Lower leg skin (tissue), 4 donors: ENCODE measurements at regions not wholly inside any gene's neighbourhood (a gene's known extent, or its start where the extent isn't known, plus 50 kb on each side); places are given as distances from the start of the nearest gene placed in this dataset.
A peak's percentile ranks its signal among the peaks of the same experiment; 100 is the strongest.
"Not testable (repeated sequence)": the region's sequence is repeated elsewhere in the genome, so short reads cannot be mapped to it uniquely, and the experiment has no call there.

Source experiments
- DNase-seq, 2 donors: peaks; one replicate each; pipeline ENCODE4 v3.0.0-alpha.2; 2019; ENCODE audit warnings: low spot score in 2 of 2
- H3K4me3 ChIP-seq: fragments of 200-600 bp; sonication (generic); 2 replicates; pipeline ENCODE4 v1.5.1; 2017; ENCODE audit warnings: mild to moderate bottlenecking, low read depth; ENCODE audit not compliant: poor library complexity, severe bottlenecking
- POLR2A ChIP-seq, 2 donors: fragments of 450-650 bp; IDR thresholded peaks; one replicate each; pipeline ENCODE4 v1.6.1; 2016 to 2017; ENCODE audit warnings: antibody characterized with exemption in 2 of 2, mild to moderate bottlenecking in 1 of 2, moderate library complexity in 1 of 2
- WGBS, 2 donors: methylation state at CpG; one replicate each; pipeline ENCODE4 v1.1.5; 2018; 5-methylcytosine and 5-hydroxymethylcytosine counted together
- intact Hi-C: fragments of 100-400 bp; cut with DNase I; formaldehyde crosslinking; loops from one replicate; pipeline ENCODE4 v1.15.0; 2023; ENCODE audit warnings: low total_unique reads
- TF ChIP-seq, protein P1 (sequence below), 3 donors: fragments of 450-650 bp; IDR thresholded peaks; one replicate each; pipeline ENCODE4 v1.5.1; 2016; ENCODE audit warnings: antibody characterized with exemption in 3 of 3, mild to moderate bottlenecking in 3 of 3, moderate library complexity in 2 of 3

DNA sequence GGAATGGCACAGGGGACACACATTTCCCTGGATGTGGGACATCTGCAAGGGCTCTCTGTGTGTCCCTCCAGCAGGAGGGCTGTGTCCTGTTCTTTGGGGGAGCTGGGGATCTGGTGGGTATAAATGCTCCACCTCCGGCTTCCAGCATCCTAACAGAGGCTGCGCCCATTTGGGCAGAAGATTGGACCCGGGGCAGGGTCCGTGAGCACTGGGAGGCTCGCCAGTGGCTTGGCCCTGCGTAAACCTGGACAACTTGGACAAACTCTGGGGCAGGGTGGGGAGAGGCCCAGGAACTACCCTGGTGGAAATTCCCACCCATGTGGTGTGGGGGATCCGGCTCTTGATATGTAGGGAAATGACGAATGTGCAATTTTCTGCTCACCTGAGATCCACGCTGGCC lies 80.9 kb downstream of the GADD45G start:
- 84 to 88% methylated on average over 9 of the region's 9 CpGs for WGBS, 2 donors
- intact Hi-C loops, result no loop called here
- H3K4me3 ChIP-seq, result no peak overlapping the region
- no peak for DNase-seq
- TF ChIP-seq POLR2A (IDR thresholded peaks at IDR 0.05), result no peak

DNA sequence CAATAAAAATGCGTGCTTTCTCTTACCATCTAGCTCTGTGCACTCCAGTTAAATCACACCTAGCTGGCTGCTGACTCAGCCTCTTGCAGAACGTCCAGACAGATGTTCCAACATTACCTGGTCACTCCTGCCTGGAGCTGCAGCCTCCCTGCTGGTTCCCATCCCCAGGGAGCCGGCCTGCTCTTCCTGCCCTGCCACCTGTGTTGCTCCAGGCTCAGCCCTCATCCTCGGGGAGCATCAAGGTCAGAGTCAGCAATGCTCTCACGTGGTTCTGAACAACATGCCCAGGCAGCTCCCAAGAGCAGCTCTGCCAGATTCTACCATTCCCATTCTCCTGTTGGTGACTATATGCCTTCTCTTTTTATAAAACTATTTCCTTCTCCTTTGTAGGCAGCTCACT lies 81.3 kb downstream of the GADD45G start:
- H3K4me3 ChIP-seq, result no peak overlapping the region
- DNase-seq, result peak in 1 of 2 donors; percentile 55
- intact Hi-C loops, result no loop called here
- TF ChIP-seq POLR2A (IDR thresholded peaks at IDR 0.05), result no peak
- TF ChIP-seq, protein P1, sequence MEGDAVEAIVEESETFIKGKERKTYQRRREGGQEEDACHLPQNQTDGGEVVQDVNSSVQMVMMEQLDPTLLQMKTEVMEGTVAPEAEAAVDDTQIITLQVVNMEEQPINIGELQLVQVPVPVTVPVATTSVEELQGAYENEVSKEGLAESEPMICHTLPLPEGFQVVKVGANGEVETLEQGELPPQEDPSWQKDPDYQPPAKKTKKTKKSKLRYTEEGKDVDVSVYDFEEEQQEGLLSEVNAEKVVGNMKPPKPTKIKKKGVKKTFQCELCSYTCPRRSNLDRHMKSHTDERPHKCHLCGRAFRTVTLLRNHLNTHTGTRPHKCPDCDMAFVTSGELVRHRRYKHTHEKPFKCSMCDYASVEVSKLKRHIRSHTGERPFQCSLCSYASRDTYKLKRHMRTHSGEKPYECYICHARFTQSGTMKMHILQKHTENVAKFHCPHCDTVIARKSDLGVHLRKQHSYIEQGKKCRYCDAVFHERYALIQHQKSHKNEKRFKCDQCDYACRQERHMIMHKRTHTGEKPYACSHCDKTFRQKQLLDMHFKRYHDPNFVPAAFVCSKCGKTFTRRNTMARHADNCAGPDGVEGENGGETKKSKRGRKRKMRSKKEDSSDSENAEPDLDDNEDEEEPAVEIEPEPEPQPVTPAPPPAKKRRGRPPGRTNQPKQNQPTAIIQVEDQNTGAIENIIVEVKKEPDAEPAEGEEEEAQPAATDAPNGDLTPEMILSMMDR (IDR thresholded peaks at IDR 0.05), result no peak
- 40 to 50% methylated on average over 5 of the region's 5 CpGs for WGBS, 2 donors

DNA sequence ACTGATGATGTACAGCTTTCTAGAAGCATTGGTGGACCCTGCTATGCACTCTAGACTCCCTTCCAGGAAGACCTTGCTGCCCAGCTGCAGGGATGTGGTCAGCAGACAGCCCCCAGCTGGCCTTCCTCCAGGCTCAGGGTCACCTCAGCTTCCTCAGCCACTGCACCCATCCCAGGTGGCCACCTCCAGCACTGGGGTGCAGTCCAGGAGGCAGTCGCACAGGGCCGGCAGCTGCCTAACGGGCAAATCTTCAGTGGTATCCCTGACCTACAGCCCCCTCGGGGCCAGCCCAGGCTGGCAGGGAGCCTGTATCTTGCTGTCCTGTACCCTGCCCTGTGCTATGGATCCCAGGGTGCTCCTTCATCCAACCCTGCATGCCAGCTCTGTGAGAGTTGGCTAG lies 81.8 kb downstream of the GADD45G start:
- DNase-seq, result no peak
- no peak for TF ChIP-seq POLR2A (IDR thresholded peaks at IDR 0.05)
- TF ChIP-seq, protein P1 (IDR thresholded peaks at IDR 0.05), result no peak
- no peak overlapping the region for H3K4me3 ChIP-seq
- WGBS, 2 donors, result 97 to 100% methylated on average over 1 to 4 of the region's 4 CpGs
- intact Hi-C loops, result no loop called here

DNA sequence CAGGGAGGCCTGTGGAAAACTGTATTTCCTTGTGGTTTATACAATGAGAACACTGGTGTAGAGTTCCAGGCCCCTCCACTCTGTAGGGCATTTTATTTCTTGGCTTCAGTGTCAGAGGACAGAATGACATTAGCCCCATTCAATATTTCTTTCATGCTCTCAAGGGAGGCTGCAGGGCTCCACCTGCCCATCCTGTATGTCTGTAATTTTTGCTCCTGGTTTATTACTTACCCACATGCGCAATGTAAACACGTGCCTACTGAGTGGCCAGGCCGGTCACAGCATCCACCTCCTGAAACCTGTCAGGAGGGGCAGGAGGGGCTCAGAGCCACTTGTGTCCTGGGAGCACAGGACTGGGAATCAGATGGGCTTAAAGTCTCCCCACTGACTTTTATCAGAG lies 82.4 kb downstream of the GADD45G start:
- TF ChIP-seq POLR2A (IDR thresholded peaks at IDR 0.05), result no peak
- TF ChIP-seq, protein P1 (IDR thresholded peaks at IDR 0.05), result no peak
- no peak overlapping the region for H3K4me3 ChIP-seq
- intact Hi-C loops, result no loop called here
- DNase-seq, result no peak
- 96 to 97% methylated on average over 3 of the region's 3 CpGs for WGBS, 2 donors

DNA sequence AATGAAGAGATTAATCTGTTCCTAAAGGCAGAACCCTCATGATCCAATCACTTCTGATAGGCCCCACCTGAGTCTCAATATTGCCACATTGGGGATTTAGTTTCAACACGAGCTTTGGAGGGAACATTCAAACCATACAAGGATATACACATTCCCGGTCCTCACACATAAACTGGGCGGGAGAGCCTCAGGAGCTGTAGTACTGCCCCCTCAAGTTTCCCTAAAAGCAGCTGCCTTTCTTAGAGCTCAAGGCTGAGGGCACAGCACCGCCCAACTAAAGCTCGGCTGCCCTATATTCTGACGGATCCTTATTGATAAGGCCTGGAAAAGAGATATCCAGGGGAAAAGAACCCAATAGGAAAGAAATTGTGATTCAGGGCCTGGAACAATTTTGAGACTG lies 83.0 kb downstream of the GADD45G start:
- no peak overlapping the region for H3K4me3 ChIP-seq
- TF ChIP-seq, protein P1 (IDR thresholded peaks at IDR 0.05), result no peak
- no peak for TF ChIP-seq POLR2A (IDR thresholded peaks at IDR 0.05)
- DNase-seq, result no peak
- 96 to 97% methylated on average over 6 of the region's 6 CpGs for WGBS, 2 donors
- intact Hi-C loops, result no loop called here

DNA sequence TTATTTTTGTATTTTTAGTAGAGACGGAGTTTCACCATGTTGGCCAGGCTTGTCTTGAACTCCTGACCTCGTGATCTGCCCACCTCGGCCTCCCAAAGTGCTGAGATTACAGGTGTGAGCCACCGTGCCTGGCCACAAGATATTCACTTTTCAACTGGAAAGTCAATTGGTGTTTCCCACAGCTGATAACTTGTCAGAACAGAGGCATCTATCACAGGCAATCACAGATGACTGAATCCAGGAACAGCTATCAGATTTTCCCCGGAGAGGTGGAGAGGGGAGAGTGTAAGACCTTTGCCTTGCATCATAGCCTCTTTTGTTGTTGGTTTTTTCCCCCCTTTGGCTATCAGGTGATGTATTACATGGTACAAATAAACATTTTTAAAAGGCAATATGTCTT lies 84.5 kb downstream of the GADD45G start:
- WGBS, 2 donors, result 81 to 89% methylated on average over 5 of the region's 5 CpGs
- H3K4me3 ChIP-seq, DNase-seq, intact Hi-C loops: not testable (repeated sequence)

DNA sequence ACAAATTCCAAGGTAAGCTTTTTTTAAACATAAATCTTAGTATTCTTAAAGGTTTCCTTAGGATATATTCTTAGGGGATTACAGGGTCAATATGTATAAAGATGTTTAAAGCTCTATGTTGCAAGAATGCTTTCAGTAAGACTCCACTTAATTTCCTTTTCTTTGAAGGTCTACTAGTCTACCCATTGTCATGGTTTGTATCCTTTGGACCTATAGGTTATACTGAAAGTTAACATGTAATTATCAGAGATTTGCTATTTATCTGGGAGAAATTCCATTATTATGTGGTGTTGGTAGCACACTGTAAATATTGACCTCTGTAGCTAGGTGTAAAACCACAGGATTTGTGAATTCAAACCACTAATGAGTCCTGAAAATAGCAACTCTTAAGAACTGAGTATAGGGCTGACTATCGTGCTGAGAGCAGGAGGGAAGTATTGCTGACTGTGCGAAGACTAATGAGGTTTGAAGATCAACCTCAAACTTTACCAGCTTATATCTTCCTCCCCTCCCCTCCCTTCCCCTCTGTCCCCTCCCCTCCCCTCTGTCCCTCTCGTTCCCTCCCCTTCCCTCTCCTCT lies 85.6 kb downstream of the GADD45G start:
- H3K4me3 ChIP-seq, result no peak overlapping the region
- no peak for DNase-seq
- WGBS, 2 donors, result 60 to 66% methylated on average over 3 of the region's 3 CpGs
- TF ChIP-seq POLR2A (IDR thresholded peaks at IDR 0.05), result no peak
- intact Hi-C loops, result no loop called here
